Neutrophil (primary cell): ENCODE measurements at regions not wholly inside any gene's neighbourhood (a gene's known extent, or its start where the extent isn't known, plus 50 kb on each side); places are given as distances from the start of the nearest gene placed in this dataset.

ENCODE experiments used
- H3K27ac ChIP-seq: fragments of 200-600 bp; sonication (generic); 2 replicates; pipeline ENCODE4 v1.5.1; 2016; ENCODE audit warnings: mild to moderate bottlenecking, moderate library complexity
- H3K27me3 ChIP-seq: fragments of 200-600 bp; sonication (generic); 2 replicates; pipeline ENCODE4 v1.6.0; 2016; ENCODE audit warnings: mild to moderate bottlenecking
- H3K36me3 ChIP-seq: fragments of 200-600 bp; sonication (generic); 2 replicates; pipeline ENCODE4 v1.5.1; 2017
- H3K4me1 ChIP-seq, 2 experiments: fragments of 200-600 bp in 1 of 2; sonication (generic) in 1 of 2; 1 replicate in 1 of 2; 2 replicates in 1 of 2; pipeline versions ENCODE4 v1.5.1 to v1.6.1; 2013 to 2016; ENCODE audit warnings: low read depth in 1 of 2, low read length in 1 of 2, mild to moderate bottlenecking in 1 of 2, moderate library complexity in 1 of 2; ENCODE audit not compliant: control insufficient read depth in 1 of 2, insufficient read depth in 1 of 2
- H3K4me3 ChIP-seq, 2 experiments: fragments of 200-600 bp in 1 of 2; sonication (generic) in 1 of 2; 1 replicate in 1 of 2; 2 replicates in 1 of 2; pipeline ENCODE4 v1.5.1; 2013 to 2016; ENCODE audit warnings: low read depth in 1 of 2, low read length in 1 of 2, mild to moderate bottlenecking in 1 of 2, moderate library complexity in 1 of 2
- H3K9me3 ChIP-seq: fragments of 200-600 bp; sonication (generic); 2 replicates; pipeline ENCODE4 v1.5.1; 2016
- CTCF ChIP-seq: fragments of 200-600 bp; sonication (generic); IDR thresholded peaks from 2 replicates; pipeline ENCODE4 v1.5.1; 2016; ENCODE audit warnings: antibody characterized with exemption

DNA sequence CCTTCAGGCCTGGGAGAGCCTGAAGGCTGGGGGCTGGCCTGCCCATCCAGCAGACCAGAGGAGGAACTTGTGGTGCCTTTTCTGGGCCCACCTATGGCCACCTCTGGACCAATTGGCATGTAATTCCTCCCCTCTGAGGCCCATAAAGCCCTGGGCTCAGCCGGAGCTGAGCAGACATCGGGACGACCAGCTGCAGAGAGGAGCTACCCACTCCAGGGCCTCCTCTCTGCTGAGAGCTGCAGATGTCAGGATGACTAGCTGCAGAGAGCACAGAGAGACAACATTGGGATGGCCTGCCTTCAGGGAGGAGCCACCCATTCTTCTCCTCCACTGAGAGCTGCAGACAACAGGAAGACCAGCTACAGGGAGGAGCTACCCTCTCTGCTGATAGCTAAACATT, 370.1 kb downstream of the CD83 start:
- Histone ChIP-seq H3K4me3 (no peak overlapping the region), H3K4me1 (no peaks in the 10 kb centered on the region), H3K9me3 (no peaks in the 10 kb centered on the region), H3K27ac (no peak overlapping the region), H3K36me3 (no peaks in the 10 kb centered on the region), H3K27me3 (no peaks in the 10 kb centered on the region)
- TF ChIP-seq CTCF: no peak

DNA sequence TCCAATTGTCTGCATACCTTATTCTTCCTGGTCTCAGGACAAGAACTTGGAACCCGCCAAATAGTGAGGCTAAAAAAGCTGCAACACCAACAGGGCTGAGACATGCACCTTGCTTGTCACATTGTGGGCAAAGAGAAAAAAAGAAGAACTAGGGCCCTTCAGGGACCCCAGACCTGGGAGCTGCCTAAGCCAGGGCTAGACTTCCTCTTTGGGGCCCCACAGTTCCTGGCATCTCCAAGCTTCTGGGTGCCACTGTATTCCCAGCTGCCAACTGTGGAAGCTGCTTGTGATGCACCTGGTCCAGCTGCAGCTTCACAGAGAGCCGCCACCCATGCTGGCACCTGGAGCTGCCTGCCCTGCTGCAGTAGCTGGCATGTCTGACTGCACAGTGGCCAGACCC, 370.6 kb downstream of the CD83 start:
- Histone ChIP-seq H3K27me3 (no peaks in the 10 kb centered on the region), H3K4me3 (no peak overlapping the region), H3K27ac (no peak overlapping the region), H3K4me1 (no peaks in the 10 kb centered on the region), H3K36me3 (no peaks in the 10 kb centered on the region), H3K9me3 (no peaks in the 10 kb centered on the region)
- no peak for TF ChIP-seq CTCF

DNA sequence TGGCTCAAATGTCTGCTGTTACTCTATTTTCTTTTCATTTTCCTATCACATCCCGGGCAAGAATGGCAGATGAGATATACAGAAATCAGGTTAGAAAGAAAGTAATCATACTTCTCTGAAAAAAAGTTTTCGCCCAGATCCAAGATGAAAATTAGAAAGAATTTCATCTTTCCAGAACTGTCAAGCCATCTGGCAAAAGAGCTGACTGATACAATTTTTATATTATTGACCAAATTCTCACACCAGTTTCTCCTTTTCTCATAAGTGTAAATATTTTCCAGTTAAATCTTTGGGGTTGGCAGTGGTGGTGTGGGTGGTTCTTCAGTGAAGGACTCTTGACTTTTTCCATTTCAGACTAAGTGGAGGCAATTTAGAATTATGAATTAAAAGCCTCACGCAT, 371.9 kb downstream of the CD83 start:
- Histone ChIP-seq H3K36me3 (no peaks in the 10 kb centered on the region), H3K27me3 (no peaks in the 10 kb centered on the region), H3K4me1 (no peaks in the 10 kb centered on the region), H3K27ac (no peak overlapping the region), H3K4me3 (no peak overlapping the region), H3K9me3 (no peaks in the 10 kb centered on the region)
- no peak for TF ChIP-seq CTCF

GRCh38 chr6:14498748-14499147, 381.2 kb downstream of the CD83 start:
- no peak for TF ChIP-seq CTCF
- Histone ChIP-seq H3K27ac (no peak overlapping the region), H3K4me3 (no peak overlapping the region), H3K36me3 (no peaks in the 10 kb centered on the region), H3K27me3 (no peaks in the 10 kb centered on the region), H3K4me1 (no peaks in the 10 kb centered on the region), H3K9me3 (no peaks in the 10 kb centered on the region)

GRCh38 chr6:14499309-14499708, 381.7 kb downstream of the CD83 start:
- Histone ChIP-seq H3K4me3 (no peak overlapping the region), H3K36me3 (no peaks in the 10 kb centered on the region), H3K27ac (no peak overlapping the region), H3K9me3 (no peaks in the 10 kb centered on the region), H3K4me1 (no peaks in the 10 kb centered on the region), H3K27me3 (no peaks in the 10 kb centered on the region)
- no peak for TF ChIP-seq CTCF

GRCh38 chr6:14499841-14500240, 382.3 kb downstream of the CD83 start:
- H3K9me3 ChIP-seq: no peaks in the 10 kb centered on the region
- no peaks in the 10 kb centered on the region for H3K36me3 ChIP-seq
- no peaks in the 10 kb centered on the region for H3K4me1 ChIP-seq
- no peak for TF ChIP-seq CTCF
- H3K4me3 ChIP-seq: no peak overlapping the region
- no peak overlapping the region for H3K27ac ChIP-seq
- H3K27me3 ChIP-seq: no peaks in the 10 kb centered on the region
